ENCODE measurements at regions not wholly inside any gene's neighbourhood (a gene's known extent, or its start where the extent isn't known, plus 50 kb on each side); places are given as distances from the start of the nearest gene placed in this dataset.
A peak's percentile ranks its signal among the peaks of the same experiment; 100 is the strongest.

DNA sequence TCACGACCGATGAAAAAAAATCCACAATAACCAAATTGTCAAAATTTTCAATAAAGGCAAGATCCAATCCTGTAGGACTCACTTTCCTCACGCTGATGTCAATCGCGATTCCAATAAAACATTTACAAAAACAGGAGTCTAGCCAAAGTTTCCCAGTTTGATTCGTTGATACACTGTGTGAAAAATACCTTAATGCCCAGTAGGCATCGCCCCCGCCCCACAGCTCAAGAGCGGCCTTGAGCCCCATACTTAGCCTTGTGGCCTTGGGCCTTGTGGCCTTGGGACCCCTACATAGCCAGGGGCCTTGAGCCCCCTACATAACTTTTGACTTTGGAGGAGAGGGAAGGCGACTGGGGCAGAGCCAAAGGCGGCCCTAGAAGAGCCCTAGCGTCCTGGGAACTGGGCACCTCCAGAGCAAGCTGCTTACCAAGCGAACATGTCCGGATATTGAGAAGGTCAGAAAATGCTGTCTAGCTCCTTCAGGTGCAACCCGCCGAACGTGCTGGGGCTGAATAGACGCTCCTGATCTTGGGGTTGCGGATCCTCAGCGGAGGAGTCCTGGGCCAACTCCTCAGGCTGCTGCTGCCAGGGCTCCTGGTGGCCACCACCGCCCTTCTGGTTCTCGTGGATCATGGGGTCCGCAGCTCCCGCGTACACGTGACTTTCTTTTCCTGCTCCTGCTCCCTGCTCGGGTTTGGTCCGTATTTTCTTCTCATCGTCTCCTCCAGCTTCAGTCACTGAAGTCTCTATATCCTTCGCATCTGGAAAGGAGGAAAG lies 62.9 kb downstream of the RHOXF2B start:
- Histone ChIP-seq H3K4me1 (peaks cover 0 to 16% (median 13%) of the 10 kb centered on the region in 4 donors), H3K4me3 (peak overlapping the region; percentile 33 to 46 (median 36)), H3K9me3 (no peaks in the 10 kb centered on the region), H3K27ac (replicated peaks in 1 of 4) (no peak overlapping the region), H3K27me3 (peaks cover 0 to 43% (median 6%) of the 10 kb centered on the region in 4 donors), H3K36me3 (no peaks in the 10 kb centered on the region)
- 54% methylated on average over 22 of the region's 30 CpGs for whole genome bisulfite sequencing
- no peak for DNase-seq (ENCODE audit: extremely low spot score)
- TF ChIP-seq, protein P1, sequence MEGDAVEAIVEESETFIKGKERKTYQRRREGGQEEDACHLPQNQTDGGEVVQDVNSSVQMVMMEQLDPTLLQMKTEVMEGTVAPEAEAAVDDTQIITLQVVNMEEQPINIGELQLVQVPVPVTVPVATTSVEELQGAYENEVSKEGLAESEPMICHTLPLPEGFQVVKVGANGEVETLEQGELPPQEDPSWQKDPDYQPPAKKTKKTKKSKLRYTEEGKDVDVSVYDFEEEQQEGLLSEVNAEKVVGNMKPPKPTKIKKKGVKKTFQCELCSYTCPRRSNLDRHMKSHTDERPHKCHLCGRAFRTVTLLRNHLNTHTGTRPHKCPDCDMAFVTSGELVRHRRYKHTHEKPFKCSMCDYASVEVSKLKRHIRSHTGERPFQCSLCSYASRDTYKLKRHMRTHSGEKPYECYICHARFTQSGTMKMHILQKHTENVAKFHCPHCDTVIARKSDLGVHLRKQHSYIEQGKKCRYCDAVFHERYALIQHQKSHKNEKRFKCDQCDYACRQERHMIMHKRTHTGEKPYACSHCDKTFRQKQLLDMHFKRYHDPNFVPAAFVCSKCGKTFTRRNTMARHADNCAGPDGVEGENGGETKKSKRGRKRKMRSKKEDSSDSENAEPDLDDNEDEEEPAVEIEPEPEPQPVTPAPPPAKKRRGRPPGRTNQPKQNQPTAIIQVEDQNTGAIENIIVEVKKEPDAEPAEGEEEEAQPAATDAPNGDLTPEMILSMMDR (IDR thresholded peaks at IDR 0.05): no peak
- TF ChIP-seq POLR2AphosphoS5 (IDR thresholded peaks at IDR 0.05) (no peak), EP300 (IDR thresholded peaks at IDR 0.05) (no peak), POLR2A (IDR thresholded peaks at IDR 0.05; ENCODE audit: low read depth) (no peak)
- intact Hi-C loops (cut with DNase I): no loop called here

DNA sequence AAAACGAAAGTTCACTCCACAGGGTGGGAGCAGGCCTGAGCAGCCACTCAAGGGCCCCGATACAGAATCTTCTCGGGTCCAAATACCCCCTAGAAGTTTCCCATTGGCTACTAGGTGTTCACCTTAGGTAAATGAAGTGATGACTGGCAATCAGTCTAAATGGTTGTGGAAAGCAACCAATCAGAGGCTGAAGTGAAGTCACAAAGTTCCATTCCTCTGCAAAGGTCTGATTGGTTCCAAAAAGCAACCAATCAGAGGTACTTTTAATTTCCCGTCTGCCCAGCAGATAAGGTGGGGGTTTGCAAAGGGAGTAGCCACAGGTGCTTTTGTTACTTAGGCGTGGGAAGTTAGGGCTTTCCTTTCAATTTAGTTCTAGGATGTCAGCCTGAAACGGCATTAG lies 58.2 kb upstream of the NKAP start:
- TF ChIP-seq, protein P1 (IDR thresholded peaks at IDR 0.05): no peak
- no peak for TF ChIP-seq POLR2AphosphoS5 (IDR thresholded peaks at IDR 0.05)
- TF ChIP-seq POLR2A (IDR thresholded peaks at IDR 0.05; ENCODE audit: low read depth): no peak
- TF ChIP-seq EP300 (IDR thresholded peaks at IDR 0.05): no peak
- Histone ChIP-seq H3K36me3 (no peaks in the 10 kb centered on the region), H3K4me3 (no peak overlapping the region), H3K9me3 (no peaks in the 10 kb centered on the region), H3K27ac (replicated peaks in 1 of 4) (no peak overlapping the region), H3K27me3 (peaks cover 0 to 51% (median 23%) of the 10 kb centered on the region in 4 donors), H3K4me1 (peaks cover 4 to 20% (median 16%) of the 10 kb centered on the region in 4 donors)
- DNase-seq (ENCODE audit: extremely low spot score): no peak
- intact Hi-C loops (cut with DNase I): no loop called here
- WGBS: 64% methylated on average over 6 of the region's 6 CpGs

- WGBS: 45% methylated on average over 29 of the region's 32 CpGs
- intact Hi-C loops (cut with DNase I): no loop called here
- H3K36me3 ChIP-seq: no peaks in the 10 kb centered on the region
- peak overlapping the region in 3 of 4 donors; percentile 3 to 13 (median 3) for H3K4me3 ChIP-seq
- H3K4me1 ChIP-seq: peaks cover 4 to 20% (median 16%) of the 10 kb centered on the region in 4 donors
- TF ChIP-seq, protein P1 (IDR thresholded peaks at IDR 0.05): no peak
- TF ChIP-seq POLR2AphosphoS5 (IDR thresholded peaks at IDR 0.05) (no peak), EP300 (IDR thresholded peaks at IDR 0.05) (no peak), POLR2A (IDR thresholded peaks at IDR 0.05; ENCODE audit: low read depth) (no peak)
- no peak for DNase-seq (ENCODE audit: extremely low spot score)
- H3K27ac ChIP-seq (replicated peaks in 1 of 4): no peak overlapping the region
- H3K9me3 ChIP-seq: no peaks in the 10 kb centered on the region
- peaks cover 0 to 62% (median 26%) of the 10 kb centered on the region in 4 donors for H3K27me3 ChIP-seq
Observed at GRCh38 chrX:120000490-120001246, 57.1 kb upstream of the NKAP start.

DNA sequence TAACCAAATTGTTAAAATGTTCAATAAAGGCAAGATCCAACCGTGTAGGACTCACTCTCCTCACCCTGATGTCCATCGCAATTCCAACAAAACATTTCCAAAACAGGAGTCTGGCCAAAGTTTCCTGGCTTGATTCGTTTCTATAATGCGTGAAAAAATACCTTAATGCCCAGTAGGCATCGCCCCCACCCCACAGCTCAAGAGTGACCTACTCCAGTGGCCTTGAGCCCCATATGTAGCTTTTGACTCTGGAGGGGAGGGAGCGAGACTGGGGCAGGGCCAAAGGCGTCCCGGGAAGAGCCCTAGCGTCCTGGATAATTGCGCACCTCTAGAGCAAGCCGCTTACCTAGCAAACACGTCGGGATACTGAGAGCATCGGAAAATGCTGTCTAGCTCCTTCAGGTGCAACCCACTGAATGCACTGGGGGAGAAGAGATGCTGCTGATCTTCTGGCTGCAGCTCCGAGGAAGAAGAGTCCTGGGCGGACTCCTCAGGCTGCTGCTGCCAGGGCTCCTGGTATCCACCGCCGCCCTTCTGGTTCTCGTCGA lies 55.6 kb upstream of the NKAP start:
- Histone ChIP-seq H3K4me3 (no peak overlapping the region), H3K4me1 (peaks cover 4 to 20% (median 16%) of the 10 kb centered on the region in 4 donors), H3K36me3 (no peaks in the 10 kb centered on the region), H3K9me3 (no peaks in the 10 kb centered on the region), H3K27me3 (peaks cover 0 to 77% (median 32%) of the 10 kb centered on the region in 4 donors), H3K27ac (replicated peaks in 1 of 4) (no peak overlapping the region)
- no peak for DNase-seq (ENCODE audit: extremely low spot score)
- 38% methylated on average over 20 of the region's 20 CpGs for WGBS
- TF ChIP-seq EP300 (IDR thresholded peaks at IDR 0.05) (no peak), POLR2AphosphoS5 (IDR thresholded peaks at IDR 0.05) (no peak), POLR2A (IDR thresholded peaks at IDR 0.05; ENCODE audit: low read depth) (no peak)
- TF ChIP-seq, protein P1 (IDR thresholded peaks at IDR 0.05): no peak
- intact Hi-C loops (cut with DNase I): no loop called here
